ENCODE measurements at regions not wholly inside any gene's neighbourhood (a gene's known extent, or its start where the extent isn't known, plus 50 kb on each side); places are given as distances from the start of the nearest gene placed in this dataset.

DNA sequence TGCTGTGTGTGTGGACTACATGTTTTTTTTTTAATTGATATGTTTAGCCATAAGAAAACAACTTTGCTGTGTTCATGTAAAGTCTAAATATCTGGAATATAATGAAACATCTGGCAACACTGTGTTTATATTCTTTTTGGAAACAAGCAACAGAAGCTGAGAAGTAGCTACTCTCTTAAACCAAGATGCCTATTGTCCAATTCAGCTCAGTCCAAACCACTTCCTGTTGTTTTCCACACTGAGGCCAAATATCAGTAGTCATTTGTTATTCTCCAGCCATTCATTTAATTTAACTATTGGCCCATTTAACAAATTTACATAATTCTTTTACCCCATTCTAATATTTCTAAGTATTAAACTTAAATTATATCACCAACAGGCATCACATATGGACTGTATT is 903.0 kb upstream of the SLIT2 start:
- DNase-seq (ENCODE audit: low spot score), result no peak
- H3K27ac ChIP-seq, result no peak overlapping the region
- ChIA-PET POLR2A (ENCODE audit: low non-redundant PET) (no interaction called here), CTCF (no interaction called here)
- TF ChIP-seq, protein P1, sequence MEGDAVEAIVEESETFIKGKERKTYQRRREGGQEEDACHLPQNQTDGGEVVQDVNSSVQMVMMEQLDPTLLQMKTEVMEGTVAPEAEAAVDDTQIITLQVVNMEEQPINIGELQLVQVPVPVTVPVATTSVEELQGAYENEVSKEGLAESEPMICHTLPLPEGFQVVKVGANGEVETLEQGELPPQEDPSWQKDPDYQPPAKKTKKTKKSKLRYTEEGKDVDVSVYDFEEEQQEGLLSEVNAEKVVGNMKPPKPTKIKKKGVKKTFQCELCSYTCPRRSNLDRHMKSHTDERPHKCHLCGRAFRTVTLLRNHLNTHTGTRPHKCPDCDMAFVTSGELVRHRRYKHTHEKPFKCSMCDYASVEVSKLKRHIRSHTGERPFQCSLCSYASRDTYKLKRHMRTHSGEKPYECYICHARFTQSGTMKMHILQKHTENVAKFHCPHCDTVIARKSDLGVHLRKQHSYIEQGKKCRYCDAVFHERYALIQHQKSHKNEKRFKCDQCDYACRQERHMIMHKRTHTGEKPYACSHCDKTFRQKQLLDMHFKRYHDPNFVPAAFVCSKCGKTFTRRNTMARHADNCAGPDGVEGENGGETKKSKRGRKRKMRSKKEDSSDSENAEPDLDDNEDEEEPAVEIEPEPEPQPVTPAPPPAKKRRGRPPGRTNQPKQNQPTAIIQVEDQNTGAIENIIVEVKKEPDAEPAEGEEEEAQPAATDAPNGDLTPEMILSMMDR (conservative IDR thresholded peaks at IDR 0.05; ENCODE audit: low read depth), result no peak

GRCh38 chr4:19346636-19347035 is 905.1 kb upstream of the SLIT2 start:
- CTCF ChIA-PET, result interaction anchor here (0.8 kb wide), 1 partner anchor 66 kb away, joined by 5 read pairs; no protein-coding TSS in a partner anchor
- POLR2A ChIA-PET (ENCODE audit: low non-redundant PET), result no interaction called here
- no peak for DNase-seq (ENCODE audit: low spot score)
- TF ChIP-seq, protein P1 (conservative IDR thresholded peaks at IDR 0.05; ENCODE audit: low read depth), result no peak
- no peak overlapping the region for H3K27ac ChIP-seq

- TF ChIP-seq, protein P1 (conservative IDR thresholded peaks at IDR 0.05; ENCODE audit: low read depth), result no peak
- DNase-seq (ENCODE audit: low spot score), result no peak
- CTCF ChIA-PET, result no interaction called here
- no peak overlapping the region for H3K27ac ChIP-seq
- POLR2A ChIA-PET (ENCODE audit: low non-redundant PET), result no interaction called here
Measured at GRCh38 chr4:19329631-19330030, 922.1 kb upstream of the SLIT2 start.

DNA sequence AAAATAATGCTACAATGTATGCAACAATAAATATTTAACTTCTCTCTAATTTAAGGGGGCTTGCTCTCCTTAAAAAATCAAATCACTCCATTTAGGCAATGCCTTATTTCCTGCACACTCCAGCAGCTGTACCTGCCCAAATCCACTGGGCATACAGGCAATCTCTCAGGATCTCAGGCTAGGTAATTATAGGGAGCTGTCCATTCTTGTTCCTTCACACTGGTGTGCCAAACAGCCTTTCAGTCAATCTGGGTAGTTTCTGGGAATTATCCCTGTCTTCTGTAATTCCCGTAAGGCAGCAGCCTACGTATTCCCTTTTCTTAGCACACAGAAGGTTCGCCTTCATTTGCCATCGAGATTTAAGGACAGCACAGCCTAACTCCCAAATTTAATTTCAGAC is 922.6 kb upstream of the SLIT2 start:
- ChIA-PET POLR2A (ENCODE audit: low non-redundant PET) (no interaction called here), CTCF (interaction anchor here (0.6 kb wide), 1 partner anchor 964 kb away, joined by 3 read pairs; no protein-coding TSS in a partner anchor)
- DNase-seq (ENCODE audit: low spot score), result no peak
- TF ChIP-seq, protein P1 (conservative IDR thresholded peaks at IDR 0.05; ENCODE audit: low read depth), result no peak
- H3K27ac ChIP-seq, result no peak overlapping the region

DNA sequence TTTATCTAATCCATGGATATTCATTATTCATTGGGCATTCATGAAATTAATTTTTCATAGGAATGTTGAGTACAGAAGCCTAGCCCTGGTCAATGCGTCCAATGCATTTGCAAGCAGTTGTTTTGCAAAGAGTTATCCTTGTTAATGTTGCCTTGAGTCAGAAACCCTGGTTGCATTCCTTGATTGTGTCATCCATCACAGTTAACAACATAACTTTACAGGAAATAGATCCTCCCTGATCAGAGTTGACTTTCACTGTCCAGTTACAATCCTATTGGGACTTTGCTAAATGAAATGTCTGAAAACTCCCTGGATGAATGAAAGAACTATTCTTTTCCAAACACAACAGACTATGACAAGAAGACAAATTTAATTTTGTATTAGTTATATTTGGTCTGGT is 924.3 kb upstream of the SLIT2 start:
- CTCF ChIA-PET, result no interaction called here
- TF ChIP-seq, protein P1 (conservative IDR thresholded peaks at IDR 0.05; ENCODE audit: low read depth), result no peak
- no peak overlapping the region for H3K27ac ChIP-seq
- no peak for DNase-seq (ENCODE audit: low spot score)
- POLR2A ChIA-PET (ENCODE audit: low non-redundant PET), result no interaction called here

- no peak overlapping the region for H3K27ac ChIP-seq
- TF ChIP-seq, protein P1 (conservative IDR thresholded peaks at IDR 0.05; ENCODE audit: low read depth), result no peak
- DNase-seq (ENCODE audit: low spot score), result no peak
- POLR2A ChIA-PET (ENCODE audit: low non-redundant PET), result no interaction called here
- CTCF ChIA-PET, result no interaction called here
Measured at GRCh38 chr4:19324184-19324583, 927.5 kb upstream of the SLIT2 start.

GRCh38 chr4:19319607-19320006 is 932.1 kb upstream of the SLIT2 start:
- no peak overlapping the region for H3K27ac ChIP-seq
- TF ChIP-seq, protein P1 (conservative IDR thresholded peaks at IDR 0.05; ENCODE audit: low read depth), result no peak
- no peak for DNase-seq (ENCODE audit: low spot score)
- ChIA-PET CTCF (interaction anchor here (0.6 kb wide), 2 partner anchors 395 to 1202 kb away, joined by 3 to 5 read pairs; no protein-coding TSS in a partner anchor), POLR2A (ENCODE audit: low non-redundant PET) (no interaction called here)
